ENCODE measurements at regions not wholly inside any gene's neighbourhood (a gene's known extent, or its start where the extent isn't known, plus 50 kb on each side); places are given as distances from the start of the nearest gene placed in this dataset.

DNA sequence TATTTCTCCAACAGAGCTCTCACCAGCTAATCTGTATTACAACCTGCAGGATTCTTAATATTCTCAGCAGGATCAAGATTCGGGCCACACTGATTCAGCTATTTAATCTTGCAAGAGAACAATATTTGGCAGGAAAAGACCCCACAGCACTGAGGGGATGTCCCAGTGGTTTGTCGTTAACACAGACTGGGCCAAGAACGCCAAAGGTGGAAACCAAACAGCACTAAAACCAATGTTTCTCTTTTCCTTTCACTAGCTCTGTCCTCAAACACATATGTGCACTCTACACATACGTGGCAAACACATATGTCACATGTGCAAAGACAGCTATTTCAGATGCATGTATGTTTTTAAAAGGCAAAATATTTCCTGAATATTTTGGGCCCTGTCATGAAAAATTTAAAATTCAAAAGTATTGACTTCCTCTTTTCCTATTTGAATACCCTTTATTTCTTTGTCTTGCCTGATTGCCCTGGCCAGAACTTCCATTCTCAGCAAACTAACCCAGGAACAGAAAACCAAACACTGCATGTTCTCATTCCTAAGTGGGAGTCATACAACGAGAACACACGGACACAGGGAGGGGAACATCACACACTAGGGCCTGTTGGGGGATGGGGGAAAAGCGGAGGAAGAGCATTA, 51.7 kb upstream of the NEBL start:
- CTCF ChIA-PET = no interaction called here
- intact Hi-C loops (cut with micrococcal nuclease; ENCODE audit: unreplicated experiment) = no loop called here
- Mint-ChIP-seq H3K36me3 (ENCODE audit: insufficient read depth, unreplicated experiment) (no peaks in the 10 kb centered on the region), H3K4me3 (ENCODE audit: low read depth, unreplicated experiment) (no peak overlapping the region), H3K27ac (ENCODE audit: unreplicated experiment) (no peak overlapping the region), H3K9me3 (ENCODE audit: low read depth, unreplicated experiment) (no peaks in the 10 kb centered on the region), H3K4me1 (ENCODE audit: low read depth, unreplicated experiment) (no peaks in the 10 kb centered on the region), H3K27me3 (ENCODE audit: unreplicated experiment) (no peaks in the 10 kb centered on the region)
- no peak for DNase-seq
- BruUV-seq (replicated peaks) = no TSS peak
- TF ChIP-seq CTCF (IDR thresholded peaks at IDR 0.05; ENCODE audit: unreplicated experiment) = no peak
